ENCODE measurements at regions not wholly inside any gene's neighbourhood (a gene's known extent, or its start where the extent isn't known, plus 50 kb on each side); places are given as distances from the start of the nearest gene placed in this dataset.

DNA sequence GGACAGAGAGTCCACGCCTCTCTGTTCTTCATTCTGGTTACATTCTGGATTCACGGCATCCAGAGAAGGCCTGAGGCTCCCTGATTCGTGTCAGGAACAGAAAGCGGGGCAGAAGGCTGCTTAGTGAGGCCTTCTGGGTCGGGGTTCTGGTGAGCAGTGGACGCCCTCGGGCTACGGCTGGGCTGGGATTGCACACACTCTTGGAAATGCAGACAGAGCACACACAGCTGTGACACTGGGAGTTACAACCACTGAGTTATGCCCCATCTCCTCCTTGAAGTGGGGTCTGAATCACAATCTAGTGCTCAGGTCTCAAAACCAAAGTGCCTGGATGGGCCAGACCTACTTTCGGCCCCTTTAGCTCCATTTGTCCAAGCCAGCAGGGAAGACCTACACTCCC is 156.9 kb upstream of the GDF10 start:
- TF ChIP-seq, protein P1, sequence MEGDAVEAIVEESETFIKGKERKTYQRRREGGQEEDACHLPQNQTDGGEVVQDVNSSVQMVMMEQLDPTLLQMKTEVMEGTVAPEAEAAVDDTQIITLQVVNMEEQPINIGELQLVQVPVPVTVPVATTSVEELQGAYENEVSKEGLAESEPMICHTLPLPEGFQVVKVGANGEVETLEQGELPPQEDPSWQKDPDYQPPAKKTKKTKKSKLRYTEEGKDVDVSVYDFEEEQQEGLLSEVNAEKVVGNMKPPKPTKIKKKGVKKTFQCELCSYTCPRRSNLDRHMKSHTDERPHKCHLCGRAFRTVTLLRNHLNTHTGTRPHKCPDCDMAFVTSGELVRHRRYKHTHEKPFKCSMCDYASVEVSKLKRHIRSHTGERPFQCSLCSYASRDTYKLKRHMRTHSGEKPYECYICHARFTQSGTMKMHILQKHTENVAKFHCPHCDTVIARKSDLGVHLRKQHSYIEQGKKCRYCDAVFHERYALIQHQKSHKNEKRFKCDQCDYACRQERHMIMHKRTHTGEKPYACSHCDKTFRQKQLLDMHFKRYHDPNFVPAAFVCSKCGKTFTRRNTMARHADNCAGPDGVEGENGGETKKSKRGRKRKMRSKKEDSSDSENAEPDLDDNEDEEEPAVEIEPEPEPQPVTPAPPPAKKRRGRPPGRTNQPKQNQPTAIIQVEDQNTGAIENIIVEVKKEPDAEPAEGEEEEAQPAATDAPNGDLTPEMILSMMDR (IDR thresholded peaks at IDR 0.05), result no peak
- TF ChIP-seq POLR2A (IDR thresholded peaks at IDR 0.05), result no peak
- TF ChIP-seq EP300 (IDR thresholded peaks at IDR 0.05; ENCODE audit: low read depth), result no peak
